HG02870 (cell line): ENCODE measurements at regions not wholly inside any gene's neighbourhood (a gene's known extent, or its start where the extent isn't known, plus 50 kb on each side); places are given as distances from the start of the nearest gene placed in this dataset.

Experiments used
- ATAC-seq: cut with Tn5 transposase; IDR thresholded peaks from one replicate; pipeline ENCODE4 v1.9.1; 2021; ENCODE audit warnings: mild to moderate bottlenecking, moderate library complexity; ENCODE audit not compliant: unreplicated experiment

GRCh38 chr3:64863226-64864212 lies 175.7 kb upstream of the ADAMTS9 start:
- ATAC-seq = no peak

- no peak for ATAC-seq
Measured at GRCh38 chr3:64861684-64862083, 173.9 kb upstream of the ADAMTS9 start.

GRCh38 chr3:64860536-64860870 lies 172.7 kb upstream of the ADAMTS9 start:
- no peak for ATAC-seq

GRCh38 chr3:64859625-64860535 lies 172.1 kb upstream of the ADAMTS9 start:
- ATAC-seq = no peak

GRCh38 chr3:64856977-64857516 lies 169.2 kb upstream of the ADAMTS9 start:
- no peak for ATAC-seq

GRCh38 chr3:64856106-64856505 lies 168.3 kb upstream of the ADAMTS9 start:
- ATAC-seq = no peak

GRCh38 chr3:64853456-64853855 lies 165.7 kb upstream of the ADAMTS9 start:
- no peak for ATAC-seq

- ATAC-seq = no peak
Measured at GRCh38 chr3:64852738-64853137, 164.9 kb upstream of the ADAMTS9 start.

- no peak for ATAC-seq
Measured at GRCh38 chr3:64848822-64849221, 161.0 kb upstream of the ADAMTS9 start.

- ATAC-seq = no peak
Measured at GRCh38 chr3:64848127-64848800, 160.5 kb upstream of the ADAMTS9 start.

- no peak for ATAC-seq
Measured at GRCh38 chr3:64844558-64844957, 156.8 kb upstream of the ADAMTS9 start.

GRCh38 chr3:64837986-64838735 lies 150.4 kb upstream of the ADAMTS9 start:
- ATAC-seq = no peak

- ATAC-seq = no peak
Measured at GRCh38 chr3:64837126-64837738, 149.4 kb upstream of the ADAMTS9 start.

- no peak for ATAC-seq
Measured at GRCh38 chr3:64836097-64836496, 148.3 kb upstream of the ADAMTS9 start.

- ATAC-seq = no peak
Measured at GRCh38 chr3:64832098-64832497, 144.3 kb upstream of the ADAMTS9 start.

GRCh38 chr3:64830681-64831080 lies 142.9 kb upstream of the ADAMTS9 start:
- ATAC-seq = no peak

- no peak for ATAC-seq
Measured at GRCh38 chr3:64829331-64829730, 141.5 kb upstream of the ADAMTS9 start.

GRCh38 chr3:64828276-64828675 lies 140.5 kb upstream of the ADAMTS9 start:
- no peak for ATAC-seq

GRCh38 chr3:64827431-64827830 lies 139.6 kb upstream of the ADAMTS9 start:
- no peak for ATAC-seq

- ATAC-seq = no peak
Measured at GRCh38 chr3:64827019-64827418, 139.2 kb upstream of the ADAMTS9 start.
